Stimulated activated CD4-positive, alpha-beta T cell treated with anti-CD3 and anti-CD28 coated beads, Interleukin-1b, Interleukin-23, amount 100 ng/mL, for 24 hours (primary cell): ENCODE measurements at regions not wholly inside any gene's neighbourhood (a gene's known extent, or its start where the extent isn't known, plus 50 kb on each side); places are given as distances from the start of the nearest gene placed in this dataset.

Experiments
- DNase-seq, 4 experiments: peaks; one replicate each; pipeline ENCODE4 v3.0.0-alpha.2; 2020; ENCODE audit warnings: low read depth in 4 of 4, low spot score in 1 of 4

DNA sequence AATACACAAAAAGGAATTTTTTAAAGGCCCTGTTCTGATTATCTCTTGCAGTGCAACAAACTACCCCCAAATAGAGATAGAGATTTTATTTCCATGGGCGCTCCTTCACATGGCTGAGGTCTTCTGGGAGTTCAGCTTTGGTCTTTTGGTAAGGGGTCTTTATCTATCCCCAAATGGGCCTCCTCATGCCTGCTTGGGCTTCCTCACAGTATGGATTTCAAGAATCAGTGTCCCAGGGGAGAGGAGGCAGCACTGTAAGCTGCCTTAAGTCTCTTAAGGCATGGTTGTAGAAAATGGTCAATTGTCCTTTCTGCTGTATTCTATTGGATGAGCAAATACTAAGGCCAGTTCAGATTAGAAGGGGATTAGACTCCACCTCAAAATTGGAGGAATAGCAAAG is 966.2 kb downstream of the TYW1 start:
- no peak for DNase-seq

DNA sequence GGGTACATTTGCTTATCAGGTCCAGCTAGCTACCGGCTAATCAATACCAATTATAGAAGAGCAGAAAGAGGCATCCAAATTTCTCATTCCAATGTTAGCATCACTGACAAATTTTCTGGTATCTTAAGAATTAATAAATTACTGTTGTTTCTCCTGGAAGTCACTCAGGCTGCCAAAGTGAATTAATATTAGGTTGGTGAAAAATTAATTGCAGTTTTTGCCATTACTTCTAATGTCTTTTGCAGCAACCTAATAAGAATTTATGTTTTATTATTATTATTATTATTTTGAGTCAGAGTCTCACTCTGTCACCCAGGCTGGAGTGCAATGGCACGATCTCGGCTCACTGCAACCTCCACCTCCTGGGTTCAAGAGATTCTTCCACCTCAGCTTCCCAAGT is 979.9 kb downstream of the TYW1 start:
- no peak for DNase-seq

DNA sequence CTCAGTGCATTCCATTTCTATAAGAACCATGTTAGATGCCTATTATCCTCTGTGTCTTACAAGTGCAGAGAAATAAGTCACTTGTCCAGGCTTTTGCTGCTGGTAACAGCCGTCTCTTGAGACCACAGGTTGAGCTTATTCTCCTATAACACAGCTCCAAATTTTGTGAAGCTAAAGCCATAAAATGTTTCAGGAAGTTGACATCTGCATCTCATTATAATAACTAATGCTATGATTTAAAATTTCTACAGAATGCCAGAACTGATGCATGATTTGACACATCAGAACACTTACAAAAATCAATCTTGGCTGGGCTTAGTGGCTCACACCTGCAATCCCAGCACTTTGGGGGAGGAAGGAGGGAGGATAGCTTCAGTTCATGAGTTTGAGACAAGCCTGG is 986.9 kb downstream of the TYW1 start:
- no peak for DNase-seq

DNA sequence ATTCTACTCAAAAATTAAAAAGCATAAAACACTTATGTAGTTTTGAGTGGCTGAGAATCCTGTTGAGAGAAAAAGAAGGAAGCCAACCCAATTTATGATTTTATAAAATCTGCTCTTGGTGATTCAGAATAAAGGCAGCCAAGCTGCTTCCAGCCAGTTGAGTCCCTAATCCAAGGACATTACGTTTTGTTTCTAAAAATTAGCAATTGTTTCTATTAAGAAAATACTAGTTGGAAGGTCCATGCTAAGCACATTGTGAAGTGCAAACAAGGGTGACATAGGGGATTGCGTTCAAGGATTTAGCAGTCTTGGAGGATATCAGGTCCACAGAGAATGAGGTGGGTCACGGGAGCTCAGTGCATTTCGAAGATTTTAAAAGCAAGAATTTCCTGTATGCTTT is 987.7 kb downstream of the TYW1 start:
- DNase-seq = no peak

DNA sequence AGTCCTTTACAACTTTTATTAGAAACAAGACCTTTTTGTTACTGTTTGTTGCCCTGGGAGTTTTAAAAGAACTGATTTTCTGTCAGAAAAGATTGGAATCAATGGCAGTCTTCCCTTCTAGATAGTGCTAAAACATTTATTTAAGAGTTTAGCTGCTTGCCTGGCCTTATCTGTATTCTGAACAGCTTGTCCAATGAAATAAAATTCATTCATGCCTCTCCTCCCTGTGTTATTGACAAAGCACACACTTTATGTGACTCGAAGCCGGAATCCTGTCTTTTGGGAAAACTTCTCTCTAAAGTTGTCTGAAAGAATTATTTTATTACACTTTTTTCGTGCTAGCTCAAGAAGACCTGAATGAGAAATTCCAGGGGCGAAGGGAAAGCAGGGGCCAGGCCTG is 992.5 kb downstream of the TYW1 start:
- DNase-seq = no peak

DNA sequence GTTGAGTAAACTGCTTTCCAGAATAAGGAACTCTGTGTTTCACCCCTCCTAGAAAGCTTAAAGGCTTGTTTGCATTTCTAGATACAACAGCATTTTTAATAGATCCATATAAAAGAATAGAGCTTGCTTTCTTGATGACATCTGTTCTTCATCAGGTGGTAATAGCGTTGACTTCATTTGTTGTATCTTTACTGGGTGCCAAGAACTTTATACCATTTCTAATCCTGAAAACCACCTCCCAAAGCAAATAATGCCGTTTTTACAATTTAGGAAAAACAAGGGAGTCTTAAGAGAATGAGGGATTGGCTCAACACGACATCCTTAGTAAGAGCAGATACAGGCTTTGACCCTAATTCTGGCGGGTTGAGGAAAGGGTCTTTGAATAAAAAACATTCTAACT is 993.4 kb downstream of the TYW1 start:
- DNase-seq = no peak

DNA sequence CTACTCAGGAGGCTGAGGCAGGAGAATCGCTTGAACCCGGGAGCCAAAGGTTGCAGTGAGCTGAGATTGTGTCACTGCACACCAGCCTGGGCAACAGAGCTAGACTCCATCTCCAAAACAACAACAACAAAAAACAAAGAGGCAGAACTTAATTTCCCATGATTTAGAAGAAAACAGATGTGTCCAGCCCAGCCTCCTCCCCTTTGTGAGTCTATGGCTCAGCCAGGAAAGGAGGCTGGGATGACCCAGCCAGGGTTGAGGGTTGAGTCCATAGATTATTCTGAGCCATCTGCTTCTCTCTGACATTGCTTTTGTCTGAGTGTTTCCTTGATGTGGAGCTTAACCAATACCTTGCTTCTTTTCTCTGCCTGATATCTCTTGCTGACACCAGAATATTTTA is 994.1 kb downstream of the TYW1 start:
- no peak for DNase-seq

DNA sequence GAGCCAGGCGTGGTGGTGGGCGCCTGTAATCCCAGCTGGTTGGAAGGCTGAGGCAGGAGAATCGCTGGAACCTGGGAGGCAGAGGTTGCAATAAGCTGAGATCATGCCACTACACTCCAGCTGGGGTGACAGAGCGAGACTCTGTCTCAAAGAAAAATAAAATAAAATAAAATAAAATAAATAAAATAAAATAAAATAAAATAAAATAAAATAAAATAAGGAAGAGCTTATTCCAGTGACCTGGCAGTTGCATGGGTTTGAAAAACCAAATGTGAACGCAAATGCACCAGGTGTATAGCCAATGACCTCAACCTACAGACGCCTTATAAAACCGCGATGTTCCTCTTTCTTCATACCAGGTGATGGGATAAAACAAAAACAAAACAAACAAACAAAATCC is 995.7 kb downstream of the TYW1 start:
- DNase-seq = no peak

DNA sequence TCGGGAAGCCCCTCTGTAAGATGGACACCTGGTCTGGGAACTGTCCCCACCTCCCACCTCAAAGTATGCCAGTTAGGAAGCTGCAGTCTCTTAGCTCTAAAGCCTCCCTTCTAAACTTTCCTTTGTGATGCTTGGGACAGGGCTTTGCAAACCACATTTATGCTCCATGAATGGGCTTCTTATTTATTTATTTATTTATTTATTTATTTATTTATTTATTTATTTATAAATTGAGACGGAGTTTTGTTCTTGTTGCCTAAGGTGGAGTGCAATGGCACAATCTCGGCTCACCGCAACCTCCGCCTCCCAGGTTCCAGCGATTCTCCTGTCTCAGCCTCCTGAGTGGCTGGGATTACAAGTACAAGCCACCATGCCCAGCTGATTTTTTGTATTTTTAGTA is 1009.4 kb downstream of the TYW1 start:
- no peak for DNase-seq

DNA sequence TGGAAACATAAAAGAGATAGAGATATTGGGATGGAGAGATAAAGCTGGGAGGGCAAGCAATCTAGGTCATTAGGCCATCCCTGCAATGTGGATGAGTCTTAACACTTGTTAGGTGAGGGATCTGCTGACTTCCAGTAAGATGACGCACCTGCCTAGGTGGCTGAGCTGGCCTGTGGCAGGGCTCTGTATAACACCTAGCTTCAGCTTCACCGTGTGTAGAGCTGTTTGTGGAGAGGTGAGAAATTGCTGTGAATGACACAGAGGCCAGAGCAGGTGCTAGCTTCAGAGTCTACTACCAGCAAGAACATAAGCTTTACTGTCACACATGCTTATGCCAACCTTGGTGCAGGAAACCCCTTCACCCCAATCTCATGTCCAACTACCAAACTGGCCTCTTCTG is 1010.0 kb downstream of the TYW1 start:
- no peak for DNase-seq

DNA sequence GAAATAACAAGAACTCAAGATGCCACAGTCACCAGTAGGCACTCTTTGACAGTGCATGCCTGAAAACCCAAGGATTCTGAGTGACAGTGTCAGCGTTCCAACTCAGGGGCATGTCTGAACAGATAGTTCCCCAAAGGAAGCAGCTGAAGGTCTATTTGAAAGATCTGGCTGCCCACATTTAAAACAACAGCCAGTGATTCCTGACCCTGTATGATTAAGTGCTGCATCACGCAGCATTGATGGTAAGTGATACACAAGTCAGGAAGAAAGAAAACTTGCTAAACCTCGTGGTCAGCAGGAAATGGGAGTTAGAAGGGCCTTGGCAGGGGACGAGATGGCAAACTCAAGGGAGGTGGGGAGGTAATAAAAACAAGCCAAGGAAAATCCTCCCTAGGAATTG is 1013.1 kb downstream of the TYW1 start:
- no peak for DNase-seq

DNA sequence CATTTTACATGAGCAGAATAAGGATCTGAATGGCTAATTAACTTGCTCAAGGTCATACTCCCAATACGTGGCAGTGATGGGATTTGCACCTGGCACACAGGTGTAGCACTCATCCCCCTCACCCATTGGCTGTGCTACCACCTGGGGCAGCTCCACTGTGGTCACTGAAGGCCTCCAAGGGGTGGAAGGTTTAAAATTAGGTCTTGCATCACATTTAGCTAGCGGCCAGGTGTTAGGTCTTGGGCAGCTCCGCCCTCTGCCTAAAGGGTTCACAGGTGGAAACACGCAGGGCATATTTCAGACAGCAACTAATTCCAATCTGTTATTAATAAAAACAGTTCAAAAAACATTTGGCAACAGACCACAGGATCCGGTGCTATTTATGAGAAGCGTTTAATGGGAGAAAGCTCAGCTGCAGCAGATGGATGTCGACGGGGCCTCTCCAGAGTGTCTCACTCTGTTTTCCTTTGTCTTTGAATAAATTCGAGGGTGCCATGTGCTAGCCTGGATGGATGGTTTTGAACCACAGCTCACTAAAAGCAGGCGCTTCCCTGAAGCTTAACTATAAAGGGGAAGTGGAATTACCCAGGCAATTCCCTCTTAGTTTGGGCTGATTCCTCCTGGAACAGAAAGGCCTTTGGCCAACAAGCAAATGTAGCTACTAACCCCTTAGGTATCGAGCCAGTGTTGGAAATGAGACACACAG is 1017.6 kb downstream of the TYW1 start:
- no peak for DNase-seq

DNA sequence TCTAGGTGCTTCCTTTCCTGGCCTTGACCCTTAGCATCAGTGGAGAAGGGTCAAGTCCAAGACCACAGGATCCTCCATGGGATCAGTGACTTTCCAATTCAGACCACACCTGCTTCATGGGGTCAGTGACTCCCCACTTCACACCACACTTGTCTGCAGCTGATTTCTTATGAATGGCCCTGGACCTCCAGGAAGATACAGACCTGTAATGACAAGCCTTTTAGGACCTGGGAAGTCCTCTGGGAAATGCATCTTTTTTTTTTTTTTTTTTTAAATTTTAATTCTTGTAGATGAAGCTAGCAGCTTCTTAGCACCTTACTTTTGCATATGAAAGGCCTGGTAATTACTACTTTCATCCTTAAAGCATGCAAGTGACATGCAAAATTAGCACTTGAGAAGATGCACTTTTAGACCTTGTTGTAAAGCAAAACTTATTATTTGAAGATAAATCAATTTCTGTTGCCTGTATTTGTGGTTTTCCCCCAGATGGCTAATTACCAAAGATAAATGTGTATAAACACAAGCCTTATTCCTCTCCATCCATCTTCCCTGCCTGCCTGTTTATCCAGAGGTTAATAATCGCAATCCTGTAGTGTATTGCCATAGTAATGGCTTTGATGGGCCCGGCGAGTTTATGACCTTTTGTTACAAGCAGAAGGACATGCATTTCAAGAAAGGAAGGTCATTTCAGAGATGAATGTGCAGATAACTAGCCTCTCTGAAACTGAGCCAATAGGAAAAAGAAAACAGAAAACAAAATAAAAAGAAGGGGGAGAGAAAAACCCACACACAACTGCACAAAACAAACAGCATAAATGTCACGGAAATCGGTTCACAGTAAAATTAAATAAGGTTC is 1018.7 kb downstream of the TYW1 start:
- no peak for DNase-seq

DNA sequence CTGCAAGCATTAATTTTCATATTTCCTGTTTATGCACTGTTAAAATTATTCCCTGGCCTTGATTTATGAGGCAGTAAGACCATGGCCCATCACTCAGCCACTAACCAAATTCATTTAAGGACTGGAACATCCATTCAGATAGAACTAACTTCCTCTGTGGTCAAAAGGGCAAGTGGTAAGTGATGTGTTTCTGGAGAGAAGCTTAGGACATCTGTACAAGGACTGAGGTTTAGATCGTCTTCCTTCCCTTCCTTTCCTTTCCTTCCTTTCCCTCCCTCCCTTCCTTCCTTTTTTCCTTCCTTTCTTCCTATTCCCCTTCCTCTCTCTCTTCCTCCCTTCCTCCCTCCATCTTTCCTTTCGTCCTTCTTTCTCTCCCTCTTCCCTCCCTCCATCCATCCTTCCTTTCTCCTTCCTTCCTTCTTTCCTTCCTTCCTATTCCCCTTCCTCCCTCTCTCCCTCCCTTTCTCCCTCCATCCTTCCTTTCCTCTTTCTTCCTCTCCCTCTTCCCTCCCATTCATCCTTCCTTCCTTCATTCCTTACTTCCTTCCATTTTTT is 1019.4 kb downstream of the TYW1 start:
- DNase-seq = no peak

DNA sequence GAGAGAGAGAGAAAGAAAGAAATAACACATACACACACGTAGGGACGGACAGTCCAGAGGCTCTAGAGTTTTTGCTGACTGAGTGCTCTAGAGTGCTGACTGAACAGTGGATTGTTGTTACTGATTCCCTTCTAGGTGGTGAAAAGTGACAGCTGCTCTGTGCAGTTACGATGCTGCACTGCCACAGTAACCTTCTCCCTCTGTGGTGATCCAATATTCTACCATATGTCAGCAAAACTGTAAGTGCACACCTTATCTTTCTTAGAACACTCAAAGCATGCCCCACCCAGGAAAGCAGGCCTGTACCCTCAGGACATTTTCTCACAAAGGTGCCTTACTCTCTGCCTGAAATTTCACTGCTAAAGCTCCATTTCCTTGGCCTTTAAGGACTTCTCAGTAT is 1023.5 kb downstream of the TYW1 start:
- no peak for DNase-seq

DNA sequence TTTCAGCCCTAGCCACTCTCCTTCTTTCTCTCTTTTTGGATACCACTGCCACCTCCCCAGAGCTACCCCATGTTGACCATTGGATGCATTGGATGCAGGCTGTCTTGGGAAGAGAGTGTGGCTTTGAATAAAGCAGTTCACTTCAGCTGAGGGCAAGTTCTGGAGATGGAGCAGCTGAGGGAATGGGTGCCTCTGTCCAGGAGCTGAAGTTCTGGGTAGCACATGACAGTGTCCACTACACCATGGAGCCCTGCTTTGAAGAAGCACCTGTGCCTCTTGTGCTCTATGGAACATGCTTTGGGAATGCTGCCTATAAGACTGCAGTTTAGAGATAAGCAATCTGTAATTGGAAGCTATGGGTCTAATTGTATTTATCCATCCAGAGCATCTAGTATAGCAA is 1028.7 kb downstream of the TYW1 start:
- DNase-seq = no peak

DNA sequence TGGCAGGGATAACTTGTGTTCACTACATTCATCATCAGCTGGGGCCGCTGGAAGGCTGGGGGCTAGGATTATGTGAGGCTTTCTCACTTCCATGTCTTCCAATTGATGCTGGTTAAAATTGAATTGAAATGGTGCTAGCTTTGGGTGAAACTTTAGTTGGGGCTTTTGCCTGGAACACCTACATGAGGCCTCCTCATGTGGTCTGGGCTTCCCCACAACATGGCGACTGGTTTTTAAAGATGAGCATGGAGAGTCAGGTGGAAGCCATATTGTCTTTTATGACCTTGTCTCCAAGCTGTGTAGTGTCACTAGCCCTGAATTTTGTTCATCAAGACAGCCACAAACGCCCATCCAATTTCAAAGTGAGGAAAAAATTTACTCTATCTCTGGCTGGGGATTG is 1033.9 kb downstream of the TYW1 start:
- no peak for DNase-seq

DNA sequence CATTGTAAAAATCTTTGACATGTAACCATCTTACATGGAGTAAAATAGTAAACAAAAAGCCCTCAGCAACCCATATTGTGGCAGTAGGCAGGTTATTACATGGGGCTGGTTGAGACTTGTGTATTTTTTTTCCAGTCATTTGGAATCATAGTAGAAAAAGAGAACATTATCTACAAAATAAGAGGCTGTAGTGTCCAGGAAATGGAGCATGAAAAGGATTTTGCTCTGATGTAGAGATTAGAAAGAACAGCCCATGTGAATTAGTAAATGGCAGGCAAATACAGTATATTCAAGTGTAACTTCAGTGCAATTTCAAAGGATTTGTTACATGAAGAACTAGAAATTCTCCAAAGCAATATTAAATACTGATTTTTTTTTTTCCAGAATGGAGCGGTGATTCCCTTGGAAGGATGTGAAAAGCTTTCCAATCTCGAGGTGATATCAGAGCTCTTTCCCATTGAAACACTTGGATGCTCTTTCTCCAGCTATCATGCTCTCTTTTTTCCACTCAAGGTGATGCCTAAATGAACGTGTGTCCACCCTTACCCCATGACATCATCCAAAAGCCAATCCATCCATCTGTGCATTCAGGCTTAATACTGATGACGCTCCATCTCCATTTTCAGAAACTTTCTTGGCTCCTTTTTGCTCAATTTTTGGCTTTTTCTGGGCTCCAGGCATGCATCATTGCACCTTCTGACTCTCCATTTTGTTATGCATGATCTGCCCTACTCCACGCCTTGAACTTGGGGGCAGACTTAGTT is 1034.7 kb downstream of the TYW1 start:
- no peak for DNase-seq

DNA sequence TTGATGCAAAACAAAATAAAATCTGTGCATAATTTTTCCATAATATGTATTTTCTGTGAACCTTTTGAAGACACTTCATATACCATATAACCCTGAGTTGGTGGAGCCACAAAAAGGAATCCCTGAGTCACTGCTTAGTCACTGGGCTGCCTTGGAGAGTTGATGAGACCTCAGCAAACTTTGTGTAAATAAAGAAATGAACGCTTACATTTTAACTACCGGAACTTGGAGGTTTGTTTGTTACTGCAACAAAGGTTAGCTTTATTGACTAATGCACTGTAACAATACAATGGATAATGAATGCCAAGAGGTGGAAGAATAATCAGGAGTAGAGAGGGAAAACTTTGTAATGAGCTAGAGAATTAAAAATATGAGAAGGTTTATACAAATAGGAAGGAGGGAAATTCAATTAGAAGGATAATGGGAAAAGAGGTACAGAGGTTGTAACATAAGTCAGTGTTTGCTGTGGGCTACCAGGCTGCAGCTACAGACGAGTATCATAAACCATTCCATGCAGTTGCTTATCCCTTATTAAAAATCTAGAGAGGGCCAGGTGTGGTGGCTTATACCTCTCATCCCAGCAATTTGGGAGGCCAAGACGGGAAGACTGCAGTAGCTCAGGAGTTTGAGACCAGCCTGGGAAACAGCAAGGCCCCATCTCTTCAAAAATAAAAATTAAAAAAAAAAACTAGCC is 1042.1 kb downstream of the TYW1 start:
- no peak for DNase-seq

DNA sequence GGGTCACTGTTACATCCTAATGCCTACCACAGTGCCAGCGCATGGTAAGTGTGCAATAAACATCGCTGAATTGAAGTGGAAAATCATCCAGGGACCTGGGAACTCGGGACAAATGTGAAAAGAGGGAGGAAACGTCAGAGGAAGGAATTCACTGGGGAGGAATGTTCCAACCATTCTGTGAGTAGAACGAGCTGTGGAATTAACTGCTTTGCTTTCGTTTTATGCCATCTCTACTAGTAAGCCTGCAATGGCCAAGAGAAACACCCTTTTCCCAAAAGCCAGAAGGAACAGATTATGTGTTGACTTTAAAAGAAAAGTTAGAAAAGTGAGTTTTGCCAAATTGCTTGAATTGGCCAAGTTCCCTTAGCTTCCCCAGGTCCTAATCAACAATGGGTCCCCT is 1044.9 kb downstream of the TYW1 start:
- no peak for DNase-seq

DNA sequence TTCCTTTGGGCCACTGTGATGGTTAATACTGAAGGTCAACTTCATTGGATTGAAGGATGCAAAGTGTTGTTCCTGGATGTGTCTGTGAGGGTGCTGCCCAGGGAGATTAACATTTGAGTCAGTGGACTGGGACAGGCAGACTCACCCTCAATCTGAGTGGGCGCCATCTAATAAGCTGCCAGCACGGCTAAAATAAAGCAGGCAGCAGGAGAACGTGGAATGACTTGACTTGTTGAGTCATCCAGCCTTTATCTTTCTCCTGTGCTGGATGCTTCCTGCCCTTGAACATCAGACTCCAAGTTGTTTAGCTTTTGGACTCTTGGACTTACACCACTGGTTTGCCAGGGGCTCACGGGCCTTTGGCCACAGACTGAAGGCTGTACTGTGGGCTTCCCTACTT is 1046.9 kb downstream of the TYW1 start:
- DNase-seq = no peak
